HG03139 (cell line): ENCODE measurements at regions not wholly inside any gene's neighbourhood (a gene's known extent, or its start where the extent isn't known, plus 50 kb on each side); places are given as distances from the start of the nearest gene placed in this dataset.
"Not testable (repeated sequence)": the region's sequence is repeated elsewhere in the genome, so short reads cannot be mapped to it uniquely, and the experiment has no call there.

ENCODE experiments used
- ATAC-seq: cut with Tn5 transposase; IDR thresholded peaks from one replicate; pipeline ENCODE4 v1.9.1; 2021; ENCODE audit not compliant: unreplicated experiment

- not testable (repeated sequence) for ATAC-seq
Measured at GRCh38 chr11:24217319-24217718, 279.5 kb upstream of the LUZP2 start.

- no peak for ATAC-seq
Measured at GRCh38 chr11:24225501-24225900, 271.4 kb upstream of the LUZP2 start.

DNA sequence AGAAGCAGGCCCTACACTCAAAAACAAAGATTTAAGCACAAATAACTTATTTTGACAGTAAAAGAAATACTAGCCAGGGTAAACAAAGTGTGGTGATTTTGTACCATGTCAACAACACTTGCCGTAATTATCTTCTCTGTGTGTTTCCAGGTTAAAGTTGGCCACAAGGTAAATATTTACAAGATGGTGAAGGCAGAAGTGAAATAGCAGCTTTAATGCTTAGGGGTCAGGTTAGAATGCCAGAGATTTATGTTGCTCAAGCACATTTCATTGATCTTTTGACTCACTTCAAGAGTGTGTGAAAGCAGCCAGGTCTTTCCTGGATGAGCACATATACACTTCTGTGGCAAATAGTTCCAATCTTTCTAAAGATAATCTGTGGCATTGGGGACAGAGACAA lies 270.2 kb upstream of the LUZP2 start:
- no peak for ATAC-seq

DNA sequence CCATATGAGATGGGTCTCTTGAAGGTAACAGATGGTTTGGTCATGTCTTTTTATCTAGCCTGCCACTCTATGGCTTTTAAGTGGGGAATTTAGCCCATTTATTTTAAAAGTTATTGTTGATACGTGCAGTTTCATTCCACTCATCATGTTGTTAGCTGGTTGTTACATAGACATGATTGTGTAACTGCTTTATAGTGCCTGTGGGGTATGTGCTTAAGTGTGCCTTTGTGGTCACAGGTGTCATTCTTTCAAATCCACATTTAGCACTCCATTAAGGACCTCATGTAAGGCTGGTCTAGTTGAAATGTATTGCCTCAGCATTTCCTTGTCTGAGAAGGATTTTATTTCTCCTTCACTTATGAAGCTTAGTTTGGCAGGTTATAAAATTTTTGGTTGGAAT lies 263.8 kb upstream of the LUZP2 start:
- ATAC-seq, result no peak

- ATAC-seq, result no peak
Measured at GRCh38 chr11:24234822-24235508, 261.9 kb upstream of the LUZP2 start.

- no peak for ATAC-seq
Measured at GRCh38 chr11:24238771-24239645, 257.8 kb upstream of the LUZP2 start.

DNA sequence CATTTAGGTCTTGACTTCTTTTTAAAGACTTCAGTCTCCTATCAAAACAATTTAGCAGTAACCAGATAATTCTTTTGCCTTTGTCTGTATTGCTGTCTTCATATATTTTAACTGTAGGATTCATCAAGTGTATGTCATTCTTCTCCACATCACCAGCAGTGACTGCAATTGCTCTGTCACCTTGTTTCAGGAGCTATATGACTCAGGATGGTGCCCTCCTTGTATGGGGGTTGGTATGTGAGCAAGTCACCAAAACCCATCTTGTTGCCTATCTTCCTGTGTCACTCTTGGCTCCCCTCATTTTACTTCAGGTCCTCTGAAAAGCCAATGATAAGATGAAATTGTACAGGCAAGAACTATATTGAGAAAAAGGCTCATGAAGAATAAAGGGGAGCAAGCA lies 256.9 kb upstream of the LUZP2 start:
- ATAC-seq, result no peak

DNA sequence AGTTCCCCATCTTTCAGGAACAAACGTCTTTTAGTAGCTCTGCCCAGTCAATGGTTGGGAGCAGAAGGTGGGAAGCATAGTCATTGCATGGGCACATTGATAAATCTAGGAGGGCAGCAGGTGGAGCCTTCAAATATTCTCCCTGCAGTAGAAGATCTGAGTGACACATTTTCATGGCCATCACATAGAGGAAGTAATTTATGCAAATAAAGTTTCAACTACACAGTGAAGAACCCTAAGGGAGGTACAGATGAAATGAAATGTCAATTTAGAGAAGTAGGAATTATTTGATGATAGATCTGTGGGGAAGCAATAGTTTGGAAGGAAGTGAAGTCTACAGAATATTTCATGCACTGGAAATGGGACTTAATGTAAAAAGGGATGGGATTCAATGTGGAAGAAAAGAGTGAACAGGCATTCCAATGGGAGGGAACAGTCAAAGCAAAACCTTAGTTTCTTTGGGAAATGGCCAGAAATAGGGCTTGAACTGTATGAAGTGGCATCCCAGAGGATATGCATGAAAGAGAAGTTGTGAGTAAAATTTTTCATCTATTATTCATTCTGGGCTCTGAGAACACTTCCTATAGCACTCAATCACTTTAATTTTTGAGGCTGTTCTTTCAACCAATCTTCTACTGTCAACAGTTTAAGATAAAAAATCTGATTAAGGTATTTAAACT lies 256.2 kb upstream of the LUZP2 start:
- no peak for ATAC-seq

DNA sequence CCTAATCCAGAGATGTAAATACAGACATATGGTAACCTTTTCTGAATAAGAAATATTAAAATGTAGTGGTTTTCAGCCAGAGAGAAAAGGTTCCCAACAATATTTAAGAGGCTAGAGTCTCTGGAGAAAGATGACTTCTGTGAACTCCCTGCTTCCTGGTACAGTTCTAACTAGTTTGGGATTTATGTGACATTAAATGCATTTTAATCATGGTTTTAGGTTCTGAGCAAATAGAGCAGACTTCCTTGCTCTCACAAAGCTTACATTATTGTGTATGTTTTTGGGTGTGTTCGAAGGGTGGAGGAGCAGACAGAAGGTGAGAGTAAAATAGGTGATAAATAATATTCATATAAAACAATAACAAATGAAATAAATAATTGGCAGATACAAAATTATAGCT lies 250.1 kb upstream of the LUZP2 start:
- ATAC-seq, result no peak

DNA sequence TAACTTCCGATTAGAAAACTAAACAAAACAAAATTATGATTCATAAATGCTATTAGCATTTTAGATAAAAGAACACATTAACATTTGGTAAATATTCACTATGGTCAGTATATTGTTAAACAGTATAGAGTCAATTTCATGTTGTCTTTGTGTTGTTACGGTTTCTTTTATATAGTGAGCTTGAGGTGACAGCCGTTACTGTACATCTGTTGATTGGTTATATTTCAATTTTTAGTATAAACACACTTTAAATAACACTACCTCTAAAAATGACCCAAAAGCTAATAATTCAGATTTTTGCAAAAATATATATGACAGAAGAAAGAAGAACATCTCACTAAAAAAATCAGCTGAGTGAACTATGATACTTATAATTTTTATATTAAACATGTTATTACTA lies 249.0 kb upstream of the LUZP2 start:
- ATAC-seq, result no peak

GRCh38 chr11:24249921-24250320 lies 246.9 kb upstream of the LUZP2 start:
- ATAC-seq, result no peak

GRCh38 chr11:24253237-24253760 lies 243.6 kb upstream of the LUZP2 start:
- ATAC-seq, result no peak

DNA sequence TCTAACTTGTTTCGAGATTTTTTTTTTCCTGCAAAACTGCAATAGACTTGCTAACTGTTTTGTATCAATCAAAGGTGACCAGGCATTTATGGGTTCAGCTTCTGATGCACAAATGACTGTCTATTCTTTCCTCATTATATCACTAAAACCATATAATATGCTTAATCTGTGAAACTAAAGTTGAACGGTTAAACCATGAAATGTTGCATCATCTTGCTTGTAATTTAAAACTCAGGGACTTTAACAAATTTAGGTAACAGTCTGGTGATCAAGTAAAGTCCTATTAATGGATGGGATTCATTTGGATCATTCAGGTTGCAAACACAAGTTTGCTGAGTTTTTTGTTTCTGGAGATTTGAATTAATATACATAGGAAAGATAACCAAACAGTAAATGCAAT lies 232.0 kb upstream of the LUZP2 start:
- ATAC-seq, result no peak

DNA sequence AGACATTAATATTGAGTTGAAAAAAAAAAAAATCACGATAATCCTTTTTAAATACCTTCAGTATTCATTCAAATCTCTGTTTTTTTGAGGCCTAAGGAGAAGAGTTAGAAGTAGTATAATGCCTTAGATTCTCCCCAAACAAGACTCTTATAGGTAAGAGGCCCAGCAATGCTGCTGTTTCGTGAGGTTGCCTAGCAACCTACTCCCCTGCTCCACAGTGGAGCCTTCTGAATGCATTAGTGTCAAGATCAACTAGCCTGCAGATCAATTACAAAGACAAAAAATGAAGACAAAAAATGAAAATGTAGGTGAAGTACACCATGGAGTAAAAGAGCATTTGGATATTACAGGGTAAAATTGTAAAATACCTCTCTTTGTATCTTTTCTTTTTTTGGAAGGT lies 229.8 kb upstream of the LUZP2 start:
- ATAC-seq, result no peak

DNA sequence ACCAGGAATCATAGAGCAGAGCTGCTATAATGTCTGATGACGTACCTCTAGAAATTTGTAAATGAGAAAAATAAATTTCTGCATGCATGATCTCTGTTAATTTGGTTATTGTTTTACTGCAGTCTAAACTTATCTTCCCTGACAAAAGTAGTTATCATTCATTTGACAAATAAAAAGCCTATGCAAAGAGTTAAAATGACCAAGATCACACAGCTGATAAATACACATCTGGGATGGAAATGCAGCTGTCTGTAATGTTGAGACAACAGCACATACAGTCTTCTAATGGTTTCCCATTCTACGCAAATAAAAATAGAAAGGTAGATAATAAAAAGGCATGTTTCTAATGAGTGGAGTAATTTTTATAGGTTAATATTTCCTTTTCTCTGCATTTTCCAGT lies 225.1 kb upstream of the LUZP2 start:
- ATAC-seq, result no peak

- ATAC-seq, result not testable (repeated sequence)
Measured at GRCh38 chr11:24274214-24274781, 222.6 kb upstream of the LUZP2 start.

GRCh38 chr11:24286238-24286637 lies 210.6 kb upstream of the LUZP2 start:
- no peak for ATAC-seq

- no peak for ATAC-seq
Measured at GRCh38 chr11:24289301-24289700, 207.6 kb upstream of the LUZP2 start.

DNA sequence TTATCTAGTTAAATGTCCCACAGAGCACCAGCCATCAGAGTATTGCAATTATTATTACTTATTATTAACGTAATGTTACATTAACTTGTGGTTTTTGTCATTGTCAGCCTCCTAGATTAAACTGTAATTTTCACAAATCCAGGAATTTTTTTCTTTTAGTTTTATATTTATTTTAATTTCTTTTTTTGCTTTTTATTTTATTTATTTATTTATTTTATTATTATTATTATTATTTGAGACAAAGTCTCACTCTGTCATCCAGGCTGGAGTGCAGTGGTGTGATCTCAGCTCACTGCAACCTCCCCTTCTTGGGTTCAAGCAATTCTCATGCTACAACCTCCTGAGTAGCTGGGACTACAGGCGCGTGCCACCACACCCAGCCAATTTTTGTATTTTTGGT lies 202.9 kb upstream of the LUZP2 start:
- no peak for ATAC-seq

- no peak for ATAC-seq
Measured at GRCh38 chr11:24295360-24295759, 201.5 kb upstream of the LUZP2 start.

DNA sequence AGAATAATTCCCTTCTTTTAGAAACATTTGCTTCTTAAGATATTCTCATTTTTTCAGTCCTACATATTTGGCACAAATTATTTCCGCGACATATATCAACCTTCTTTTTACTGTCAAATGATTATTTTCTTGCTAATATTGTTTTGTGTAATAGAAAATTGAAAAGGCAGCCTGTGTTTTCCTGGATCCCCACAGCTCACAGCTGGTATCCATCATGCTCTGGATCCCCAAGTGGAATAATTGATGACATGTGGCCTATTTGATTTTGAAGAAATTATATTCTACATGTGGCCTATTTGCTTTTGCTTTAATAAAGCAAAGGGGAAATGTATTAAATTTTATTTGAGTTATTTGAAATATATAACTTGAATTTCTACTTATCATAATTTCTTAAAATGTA lies 199.4 kb upstream of the LUZP2 start:
- ATAC-seq, result no peak
